Stimulated activated naive CD4-positive, alpha-beta T cell treated with Interleukin-2 at 50 U/mL for 16 hours (primary cell): ENCODE measurements at regions not wholly inside any gene's neighbourhood (a gene's known extent, or its start where the extent isn't known, plus 50 kb on each side); places are given as distances from the start of the nearest gene placed in this dataset.

ENCODE experiments used
- DNase-seq: peaks from one replicate; lab custom pipeline; 2025; lab: John Stamatoyannopoulos, UW

- no peak for DNase-seq
Measured at GRCh38 chr2:238561230-238561629, 134.5 kb downstream of the ASB1 start.

GRCh38 chr2:238562446-238562845 lies 135.7 kb downstream of the ASB1 start:
- DNase-seq = no peak

GRCh38 chr2:238563551-238563950 lies 136.8 kb downstream of the ASB1 start:
- no peak for DNase-seq

- no peak for DNase-seq
Measured at GRCh38 chr2:238564286-238564920, 137.7 kb downstream of the ASB1 start.

GRCh38 chr2:238565031-238565430 lies 138.3 kb downstream of the ASB1 start:
- DNase-seq = no peak

GRCh38 chr2:238566001-238566645 lies 139.4 kb downstream of the ASB1 start:
- no peak for DNase-seq

GRCh38 chr2:238567067-238567855 lies 140.5 kb downstream of the ASB1 start:
- no peak for DNase-seq

- DNase-seq = no peak
Measured at GRCh38 chr2:238567996-238568395, 141.3 kb downstream of the ASB1 start.

GRCh38 chr2:238568455-238569440 lies 142.0 kb downstream of the ASB1 start:
- DNase-seq = no peak

GRCh38 chr2:238569507-238570195 lies 142.9 kb downstream of the ASB1 start:
- no peak for DNase-seq

- no peak for DNase-seq
Measured at GRCh38 chr2:238570391-238570790, 143.7 kb downstream of the ASB1 start.

- DNase-seq = no peak
Measured at GRCh38 chr2:238570926-238571325, 144.2 kb downstream of the ASB1 start.

GRCh38 chr2:238571661-238572372 lies 145.1 kb downstream of the ASB1 start:
- no peak for DNase-seq

GRCh38 chr2:238573065-238573778 lies 146.5 kb downstream of the ASB1 start:
- DNase-seq = no peak

- no peak for DNase-seq
Measured at GRCh38 chr2:238573916-238574315, 147.2 kb downstream of the ASB1 start.

GRCh38 chr2:238574490-238575271 lies 148.0 kb downstream of the ASB1 start:
- DNase-seq = no peak

- DNase-seq = no peak
Measured at GRCh38 chr2:238576674-238577073, 149.9 kb downstream of the ASB1 start.

GRCh38 chr2:238578256-238578655 lies 151.5 kb downstream of the ASB1 start:
- no peak for DNase-seq

GRCh38 chr2:238580486-238580885 lies 153.8 kb downstream of the ASB1 start:
- no peak for DNase-seq
